ENCODE measurements at regions not wholly inside any gene's neighbourhood (a gene's known extent, or its start where the extent isn't known, plus 50 kb on each side); places are given as distances from the start of the nearest gene placed in this dataset.

DNA sequence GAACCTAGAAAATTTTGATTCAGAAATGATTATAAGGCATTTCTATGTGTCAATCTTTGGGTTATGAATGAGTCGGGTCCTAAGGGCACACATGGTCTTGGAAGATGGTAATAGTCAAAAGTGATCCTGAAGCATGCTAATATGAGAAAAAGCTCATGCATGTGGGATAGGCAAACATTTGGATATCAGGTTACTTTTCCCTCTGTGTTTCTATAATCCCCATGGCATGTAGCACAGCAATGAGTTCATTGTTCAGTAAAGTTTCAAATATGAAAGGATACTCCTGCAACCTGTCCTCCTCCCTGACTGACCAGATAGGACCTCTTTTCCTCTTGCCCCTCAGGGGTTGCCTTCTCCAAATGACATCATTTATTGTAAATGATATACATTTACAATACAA, 249.9 kb upstream of the MON1B start:
- DNase-seq, result no peak
- no peak for ATAC-seq
- no peaks in the 10 kb centered on the region for H3K36me3 Mint-ChIP-seq (ENCODE audit: low read depth)
- no peaks in the 10 kb centered on the region for H3K4me1 Mint-ChIP-seq (ENCODE audit: low read depth)
- H3K27ac Mint-ChIP-seq, result no peak overlapping the region
- no peaks in the 10 kb centered on the region for H3K9me3 Mint-ChIP-seq (ENCODE audit: insufficient read depth)
- H3K27me3 Mint-ChIP-seq (ENCODE audit: low read depth), result no peaks in the 10 kb centered on the region
- H3K4me3 Mint-ChIP-seq, result no peak overlapping the region
- CTCF ChIA-PET, result no interaction called here
- POLR2A ChIA-PET, result no interaction called here

DNA sequence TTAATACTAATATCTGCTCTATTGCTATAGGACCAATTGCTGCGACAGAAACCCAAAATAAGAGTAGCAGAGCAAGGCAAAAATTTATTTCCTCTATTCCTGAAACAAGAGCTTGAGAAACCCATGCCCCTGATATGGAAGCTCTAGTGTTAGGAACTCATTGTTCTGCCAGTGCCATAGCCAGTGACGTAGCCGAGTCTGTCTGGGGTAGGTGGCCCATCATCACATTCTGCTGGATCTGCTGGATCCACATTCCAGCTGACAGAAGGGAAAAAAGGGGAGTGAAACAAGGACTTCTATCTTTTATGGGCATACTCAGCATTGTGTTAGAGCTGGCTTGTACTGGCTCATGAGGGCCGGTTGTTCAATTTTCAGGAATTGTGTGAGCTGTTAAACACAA, 248.9 kb upstream of the MON1B start:
- no peaks in the 10 kb centered on the region for H3K9me3 Mint-ChIP-seq (ENCODE audit: insufficient read depth)

DNA sequence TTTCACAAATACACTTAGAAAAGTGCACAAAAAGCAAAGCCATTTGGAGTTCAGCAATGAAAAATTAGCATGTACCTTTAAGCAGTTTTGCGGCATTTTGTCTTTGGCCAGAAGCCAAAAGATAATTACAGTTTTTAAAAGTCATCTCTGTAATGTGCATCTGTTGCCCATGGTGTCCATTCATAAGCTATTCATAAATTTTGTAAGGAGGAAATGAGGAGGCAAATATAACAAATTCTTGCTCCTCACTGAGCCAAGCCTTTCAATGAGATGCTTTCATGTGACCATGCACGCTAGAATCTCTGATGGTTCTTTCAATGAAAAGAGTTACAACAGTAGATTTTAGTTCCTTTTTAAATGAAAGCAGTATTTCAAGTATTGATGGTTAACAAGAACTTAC, 247.1 kb upstream of the MON1B start:
- ChIA-PET CTCF (no interaction called here), POLR2A (no interaction called here)
- Mint-ChIP-seq H3K4me1 (ENCODE audit: low read depth) (no peaks in the 10 kb centered on the region), H3K36me3 (ENCODE audit: low read depth) (no peaks in the 10 kb centered on the region), H3K4me3 (no peak overlapping the region), H3K27me3 (ENCODE audit: low read depth) (no peaks in the 10 kb centered on the region), H3K27ac (no peak overlapping the region), H3K9me3 (ENCODE audit: insufficient read depth) (no peaks in the 10 kb centered on the region)
- no peak for DNase-seq
- ATAC-seq, result no peak

More for the DNA sequence above, 248.9 kb upstream of the MON1B start:
- no peaks in the 10 kb centered on the region for H3K27me3 Mint-ChIP-seq (ENCODE audit: low read depth)
- ChIA-PET CTCF (no interaction called here), POLR2A (no interaction called here)
- ATAC-seq, result no peak
- no peak overlapping the region for H3K4me3 Mint-ChIP-seq
- H3K36me3 Mint-ChIP-seq (ENCODE audit: low read depth), result no peaks in the 10 kb centered on the region
- H3K4me1 Mint-ChIP-seq (ENCODE audit: low read depth), result no peaks in the 10 kb centered on the region
- no peak for DNase-seq
- H3K27ac Mint-ChIP-seq, result no peak overlapping the region

DNA sequence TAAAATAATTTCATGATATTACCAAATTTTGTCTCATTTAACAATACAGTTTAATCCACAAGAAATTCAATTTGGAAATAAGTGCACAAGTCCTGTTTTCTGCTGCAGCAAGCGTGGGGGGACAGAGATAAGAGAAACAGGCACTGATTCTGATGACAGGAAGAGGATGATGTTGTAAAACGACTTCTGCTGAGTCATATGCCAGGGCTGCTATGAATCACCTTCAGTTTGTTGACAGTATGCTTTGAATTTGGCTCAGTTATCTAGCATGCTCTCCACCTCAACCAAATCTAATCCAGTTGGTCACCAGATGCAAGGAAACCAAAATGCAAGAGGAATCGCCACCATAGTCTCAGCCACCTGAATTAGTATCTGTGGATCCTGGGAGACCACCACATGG, 244.1 kb upstream of the MON1B start:
- Mint-ChIP-seq H3K4me1 (ENCODE audit: low read depth) (no peaks in the 10 kb centered on the region), H3K4me3 (no peak overlapping the region), H3K36me3 (ENCODE audit: low read depth) (no peaks in the 10 kb centered on the region), H3K27me3 (ENCODE audit: low read depth) (no peaks in the 10 kb centered on the region), H3K27ac (no peak overlapping the region), H3K9me3 (ENCODE audit: insufficient read depth) (peaks cover 6% of the 10 kb centered on the region)
- DNase-seq (no peak), ATAC-seq (no peak)
- ChIA-PET POLR2A (no interaction called here), CTCF (no interaction called here)

DNA sequence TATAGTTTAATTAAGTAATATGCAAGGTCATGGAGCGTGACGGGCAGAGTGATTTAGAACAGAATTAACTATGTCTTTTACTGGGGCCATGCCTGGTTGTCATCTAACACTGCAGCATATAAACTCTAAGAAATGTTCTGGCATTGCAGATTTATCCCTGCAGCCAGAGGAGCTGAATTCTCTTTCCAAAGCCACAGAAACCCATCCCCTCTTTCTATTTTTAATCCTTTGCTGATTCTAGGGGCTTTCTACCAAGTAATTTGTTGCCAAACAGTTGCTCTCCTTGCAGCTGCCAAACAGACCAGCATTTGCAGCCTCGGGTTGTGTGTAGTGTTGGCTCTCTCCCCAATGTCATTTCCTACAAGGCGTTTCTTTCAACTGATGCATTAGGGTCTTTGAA, 243.2 kb upstream of the MON1B start:
- Mint-ChIP-seq H3K27me3 (ENCODE audit: low read depth) (no peaks in the 10 kb centered on the region), H3K27ac (no peak overlapping the region), H3K4me1 (ENCODE audit: low read depth) (no peaks in the 10 kb centered on the region), H3K4me3 (no peak overlapping the region), H3K9me3 (ENCODE audit: insufficient read depth) (peaks cover 6% of the 10 kb centered on the region), H3K36me3 (ENCODE audit: low read depth) (no peaks in the 10 kb centered on the region)
- POLR2A ChIA-PET, result no interaction called here
- ATAC-seq (no peak), DNase-seq (no peak)
- CTCF ChIA-PET, result no interaction called here

DNA sequence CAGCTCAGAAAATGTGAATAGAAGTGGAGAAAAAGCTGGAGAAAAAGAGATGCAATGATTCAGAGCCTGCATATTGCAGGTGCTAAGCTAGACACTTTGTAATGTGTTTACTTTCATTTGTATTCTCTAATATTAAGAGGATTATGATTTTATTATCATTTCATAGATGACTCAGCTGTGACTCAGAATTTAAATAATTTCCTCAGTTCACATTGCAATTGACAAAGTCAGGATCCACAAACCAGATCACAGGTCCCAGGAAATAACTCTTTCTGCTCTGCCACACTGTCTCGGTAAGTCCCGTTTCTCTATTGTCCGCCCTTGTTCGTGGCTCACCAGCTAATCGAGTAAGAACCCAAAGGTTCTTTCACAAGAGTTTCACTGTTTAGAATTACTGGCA, 235.4 kb upstream of the MON1B start:
- no peak overlapping the region for H3K4me3 Mint-ChIP-seq
- H3K27ac Mint-ChIP-seq, result no peak overlapping the region
- peaks cover 12% of the 10 kb centered on the region for H3K9me3 Mint-ChIP-seq (ENCODE audit: insufficient read depth)
- CTCF ChIA-PET, result no interaction called here
- no peak for ATAC-seq
- no peaks in the 10 kb centered on the region for H3K27me3 Mint-ChIP-seq (ENCODE audit: low read depth)
- no peaks in the 10 kb centered on the region for H3K4me1 Mint-ChIP-seq (ENCODE audit: low read depth)
- no peak for DNase-seq
- H3K36me3 Mint-ChIP-seq (ENCODE audit: low read depth), result no peaks in the 10 kb centered on the region
- POLR2A ChIA-PET, result no interaction called here

DNA sequence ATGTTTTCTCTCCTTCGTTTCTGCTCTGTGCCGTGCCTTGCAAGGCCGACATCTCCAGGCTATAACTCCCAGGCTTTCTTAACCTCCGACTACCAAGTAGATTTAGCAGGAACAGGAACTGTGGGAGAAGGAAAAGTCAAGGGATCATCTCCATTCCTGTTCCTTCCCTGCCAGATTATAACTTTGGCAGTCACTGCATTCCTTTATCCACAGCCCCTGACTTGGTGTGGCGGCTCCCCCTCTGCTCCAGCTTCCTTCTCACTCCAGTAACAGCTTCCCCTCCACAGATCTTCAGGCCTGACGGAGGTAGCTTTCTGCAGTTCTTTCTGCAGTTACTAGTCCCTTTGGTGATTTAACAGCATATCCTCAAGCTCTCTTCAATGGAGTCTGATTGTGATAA, 234.6 kb upstream of the MON1B start:
- POLR2A ChIA-PET, result no interaction called here
- CTCF ChIA-PET, result no interaction called here

DNA sequence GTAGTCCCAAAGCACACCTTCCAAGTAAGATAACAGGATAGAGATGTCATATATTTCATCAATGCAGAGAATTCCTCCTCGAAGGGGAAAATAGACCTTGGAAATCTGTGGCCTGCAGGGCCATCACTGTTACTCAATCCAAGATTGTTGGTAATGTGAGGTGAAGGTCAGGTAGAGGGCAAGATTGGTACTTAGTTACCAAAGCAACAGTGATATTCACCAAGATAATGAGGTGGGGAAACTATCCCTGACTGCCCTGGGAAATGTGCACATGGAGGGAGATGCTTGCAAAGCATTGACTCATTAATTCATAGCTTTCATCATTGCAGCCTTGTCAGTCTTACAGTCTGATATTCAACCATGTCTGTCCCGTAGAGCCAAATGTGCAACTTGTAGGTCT, 234.1 kb upstream of the MON1B start:
- CTCF ChIA-PET, result no interaction called here
- H3K36me3 Mint-ChIP-seq (ENCODE audit: low read depth), result no peaks in the 10 kb centered on the region
- H3K4me1 Mint-ChIP-seq (ENCODE audit: low read depth), result no peaks in the 10 kb centered on the region

More for the DNA sequence above, 234.6 kb upstream of the MON1B start:
- no peak overlapping the region for H3K4me3 Mint-ChIP-seq
- no peaks in the 10 kb centered on the region for H3K27me3 Mint-ChIP-seq (ENCODE audit: low read depth)
- no peaks in the 10 kb centered on the region for H3K36me3 Mint-ChIP-seq (ENCODE audit: low read depth)
- H3K9me3 Mint-ChIP-seq (ENCODE audit: insufficient read depth), result peaks cover 10% of the 10 kb centered on the region
- ATAC-seq, result no peak
- no peak for DNase-seq
- H3K27ac Mint-ChIP-seq, result no peak overlapping the region
- H3K4me1 Mint-ChIP-seq (ENCODE audit: low read depth), result no peaks in the 10 kb centered on the region

DNA sequence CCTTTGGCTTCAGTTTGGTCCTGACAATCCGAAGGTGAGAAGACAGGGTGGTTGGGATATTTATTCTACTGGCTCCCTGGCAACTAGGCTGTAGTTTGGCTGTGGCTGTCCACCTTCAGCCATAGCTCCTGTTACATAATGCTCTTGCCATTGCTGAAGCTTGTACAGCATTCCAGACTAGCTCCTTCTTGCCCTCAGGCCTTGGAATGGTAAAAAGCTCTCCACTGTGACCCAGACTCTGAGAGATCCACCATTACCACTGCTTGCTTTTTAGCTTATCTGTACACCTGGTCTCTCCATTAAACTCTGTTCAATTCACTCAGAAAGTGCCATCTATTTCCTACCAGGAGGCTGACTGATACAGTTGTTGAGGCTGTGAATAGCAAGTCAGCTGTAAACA, 231.8 kb upstream of the MON1B start:
- Mint-ChIP-seq H3K4me1 (ENCODE audit: low read depth) (no peaks in the 10 kb centered on the region), H3K36me3 (ENCODE audit: low read depth) (no peaks in the 10 kb centered on the region), H3K4me3 (no peak overlapping the region), H3K9me3 (ENCODE audit: insufficient read depth) (peaks cover 7% of the 10 kb centered on the region), H3K27me3 (ENCODE audit: low read depth) (no peaks in the 10 kb centered on the region), H3K27ac (no peak overlapping the region)
- no peak for ATAC-seq
- CTCF ChIA-PET, result no interaction called here
- POLR2A ChIA-PET, result no interaction called here
- no peak for DNase-seq

More for the DNA sequence above, 234.1 kb upstream of the MON1B start:
- Mint-ChIP-seq H3K9me3 (ENCODE audit: insufficient read depth) (peaks cover 7% of the 10 kb centered on the region), H3K4me3 (no peak overlapping the region), H3K27ac (no peak overlapping the region), H3K27me3 (ENCODE audit: low read depth) (no peaks in the 10 kb centered on the region)
- POLR2A ChIA-PET, result no interaction called here
- ATAC-seq, result no peak
- DNase-seq, result no peak

DNA sequence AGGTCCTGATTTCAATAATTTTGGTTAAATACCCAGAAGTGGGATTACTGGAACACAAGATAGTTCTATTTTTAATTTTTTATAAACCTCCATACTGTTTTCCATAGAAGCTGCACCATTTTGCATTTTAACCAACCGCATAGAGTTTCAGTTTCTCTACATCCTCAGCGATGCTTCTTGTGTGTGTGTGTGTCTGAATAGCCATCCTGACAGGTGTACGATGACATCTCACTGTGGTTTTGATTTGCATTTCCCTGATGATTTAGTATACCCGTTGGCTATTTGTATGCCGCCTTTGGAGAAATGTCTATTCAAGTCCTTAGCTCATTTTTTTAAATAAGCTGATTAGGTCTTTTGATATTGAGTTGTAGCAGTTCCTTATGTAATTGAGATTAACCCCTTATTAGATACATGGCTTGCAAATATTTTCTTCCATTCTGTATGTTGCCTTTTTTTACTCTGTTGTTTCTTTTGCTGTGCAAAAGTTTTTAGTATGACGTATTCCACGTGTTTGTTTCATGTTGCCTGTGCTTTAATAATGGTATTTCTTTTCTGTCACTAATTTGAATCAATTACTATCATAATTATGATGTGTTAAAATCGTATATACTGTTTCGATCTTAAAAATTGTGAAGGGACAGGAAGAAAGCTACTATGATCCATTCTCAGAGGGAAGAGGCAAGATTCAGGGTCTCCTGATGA, 227.2 kb upstream of the MON1B start:
- no peak overlapping the region for H3K27ac Mint-ChIP-seq
- peaks cover 7% of the 10 kb centered on the region for H3K9me3 Mint-ChIP-seq (ENCODE audit: insufficient read depth)
- CTCF ChIA-PET, result no interaction called here

DNA sequence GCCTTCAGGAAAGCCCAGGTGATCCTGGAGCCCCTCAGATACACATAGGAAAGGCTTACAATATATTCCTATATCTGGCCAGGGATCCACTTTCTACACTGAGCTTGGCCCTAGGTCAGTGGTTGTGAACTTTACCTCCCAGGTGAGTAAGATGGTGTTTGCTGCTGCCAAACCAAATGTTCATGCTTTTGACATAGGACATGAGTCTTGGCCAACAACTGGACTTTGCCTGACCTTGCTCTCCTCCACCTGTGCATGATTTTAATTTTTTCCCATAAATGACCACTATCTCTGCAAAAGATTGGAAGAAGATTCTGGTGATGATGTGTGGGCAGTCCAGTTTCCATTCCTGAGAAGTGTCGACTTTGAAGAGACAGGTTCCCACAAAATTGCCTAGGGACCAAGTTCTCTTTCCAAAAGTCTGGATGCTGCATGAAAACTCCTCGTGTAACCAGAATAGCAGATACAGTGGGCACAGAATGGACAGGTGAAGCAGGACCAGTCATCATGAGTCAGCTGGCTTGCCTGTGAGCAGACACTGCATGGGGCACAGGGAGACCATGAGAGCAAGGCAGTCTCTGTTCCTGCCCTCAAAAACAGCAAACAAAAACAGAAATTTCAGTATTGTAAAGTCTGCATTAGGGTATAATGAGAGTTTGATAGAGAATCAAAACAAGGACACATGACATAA, 226.4 kb upstream of the MON1B start:
- no peak overlapping the region for H3K27ac Mint-ChIP-seq
- no peaks in the 10 kb centered on the region for H3K4me1 Mint-ChIP-seq (ENCODE audit: low read depth)
- DNase-seq (no peak), ATAC-seq (no peak)
- no peaks in the 10 kb centered on the region for H3K27me3 Mint-ChIP-seq (ENCODE audit: low read depth)
- H3K36me3 Mint-ChIP-seq (ENCODE audit: low read depth), result no peaks in the 10 kb centered on the region
- CTCF ChIA-PET, result no interaction called here
- H3K9me3 Mint-ChIP-seq (ENCODE audit: insufficient read depth), result peaks cover 6% of the 10 kb centered on the region
- no peak overlapping the region for H3K4me3 Mint-ChIP-seq
- POLR2A ChIA-PET, result no interaction called here

More for the DNA sequence above, 227.2 kb upstream of the MON1B start:
- H3K4me1 Mint-ChIP-seq (ENCODE audit: low read depth), result no peaks in the 10 kb centered on the region
- POLR2A ChIA-PET, result no interaction called here
- H3K36me3 Mint-ChIP-seq (ENCODE audit: low read depth), result no peaks in the 10 kb centered on the region
- no peak overlapping the region for H3K4me3 Mint-ChIP-seq
- DNase-seq (no peak), ATAC-seq (no peak)
- H3K27me3 Mint-ChIP-seq (ENCODE audit: low read depth), result no peaks in the 10 kb centered on the region

DNA sequence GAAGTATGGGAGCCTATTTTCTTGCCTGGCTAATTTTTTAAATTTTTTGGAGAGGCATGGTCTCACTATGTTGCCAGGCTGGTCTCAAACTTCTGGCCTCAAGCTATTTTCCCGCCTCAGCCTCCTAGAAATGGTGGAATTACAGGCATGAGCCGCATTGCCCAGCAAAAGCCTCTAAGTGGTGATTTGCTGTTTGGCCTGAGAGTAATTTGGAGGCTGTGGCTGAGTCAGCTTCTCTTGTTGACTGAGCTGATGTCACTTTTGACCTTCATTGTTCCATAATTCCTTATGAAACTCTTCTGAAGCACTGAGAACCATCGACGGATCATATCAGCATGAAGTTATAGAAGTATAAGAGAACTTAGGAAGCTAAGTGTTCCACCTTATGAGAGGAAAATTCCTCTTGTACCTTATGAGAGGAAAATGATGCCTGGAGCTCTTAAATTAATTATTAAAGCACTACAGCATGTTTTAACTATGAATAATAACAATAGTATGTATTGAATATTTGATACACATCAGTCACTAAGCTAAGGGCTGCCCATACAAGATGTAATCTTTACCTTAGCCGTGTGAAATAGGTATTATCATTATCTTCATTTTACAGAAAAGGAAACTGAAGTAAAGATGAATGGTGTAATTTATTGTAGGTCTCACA, 220.8 kb upstream of the MON1B start:
- DNase-seq, result no peak
- ChIA-PET POLR2A (no interaction called here), CTCF (no interaction called here)
- no peak for ATAC-seq
- Mint-ChIP-seq H3K36me3 (ENCODE audit: low read depth) (no peaks in the 10 kb centered on the region), H3K27ac (no peak overlapping the region), H3K9me3 (ENCODE audit: insufficient read depth) (no peaks in the 10 kb centered on the region), H3K4me3 (no peak overlapping the region), H3K4me1 (ENCODE audit: low read depth) (no peaks in the 10 kb centered on the region), H3K27me3 (ENCODE audit: low read depth) (no peaks in the 10 kb centered on the region)

DNA sequence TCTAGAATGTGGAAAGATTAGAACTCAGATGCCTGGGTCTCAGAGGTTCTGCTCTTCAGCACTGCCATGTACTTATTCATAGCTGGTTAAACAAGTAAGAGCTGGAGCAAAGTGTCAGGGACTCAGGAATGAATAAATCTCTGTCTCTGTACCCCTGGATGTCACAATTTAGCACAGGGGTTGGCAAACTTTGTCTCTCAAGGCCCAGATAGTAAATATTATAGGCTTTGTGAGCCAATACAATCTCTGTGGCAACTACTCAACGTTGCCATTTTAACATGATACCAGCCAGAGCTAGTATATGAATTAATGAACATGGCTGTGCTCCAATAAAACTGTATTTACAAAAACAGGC, 220.3 kb upstream of the MON1B start:
- no peak overlapping the region for H3K4me3 Mint-ChIP-seq
- ChIA-PET POLR2A (no interaction called here), CTCF (no interaction called here)
- H3K36me3 Mint-ChIP-seq (ENCODE audit: low read depth), result no peaks in the 10 kb centered on the region
- H3K27ac Mint-ChIP-seq, result no peak overlapping the region
- no peaks in the 10 kb centered on the region for H3K4me1 Mint-ChIP-seq (ENCODE audit: low read depth)
- H3K27me3 Mint-ChIP-seq (ENCODE audit: low read depth), result no peaks in the 10 kb centered on the region
- no peaks in the 10 kb centered on the region for H3K9me3 Mint-ChIP-seq (ENCODE audit: insufficient read depth)
- no peak for ATAC-seq
- DNase-seq, result no peak
